HG03159 (cell line): ENCODE measurements at regions not wholly inside any gene's neighbourhood (a gene's known extent, or its start where the extent isn't known, plus 50 kb on each side); places are given as distances from the start of the nearest gene placed in this dataset.
"Not testable (repeated sequence)": the region's sequence is repeated elsewhere in the genome, so short reads cannot be mapped to it uniquely, and the experiment has no call there.

ENCODE experiments used
- ATAC-seq: cut with Tn5 transposase; IDR thresholded peaks from one replicate; pipeline ENCODE4 v1.9.1; 2021; ENCODE audit warnings: mild to moderate bottlenecking, moderate library complexity; ENCODE audit not compliant: unreplicated experiment

DNA sequence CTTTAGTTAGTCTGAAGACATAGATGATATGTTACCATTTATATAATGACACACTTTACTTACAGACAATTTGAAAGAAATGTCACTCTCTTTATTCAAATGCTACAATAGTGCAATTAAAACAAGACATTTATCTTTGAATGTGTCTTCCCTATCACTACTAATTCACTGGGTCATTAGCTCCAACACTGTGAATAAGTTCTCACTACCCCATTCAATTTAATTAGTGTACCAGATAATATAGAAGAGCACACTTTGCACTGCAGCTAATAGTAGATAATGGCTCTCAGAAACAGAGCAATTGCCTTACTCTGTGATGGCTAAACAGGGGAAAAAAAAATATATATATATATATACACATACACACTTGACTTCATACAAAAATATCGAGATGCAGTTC is 497.0 kb downstream of the DTWD2 start:
- ATAC-seq: no peak

- no peak for ATAC-seq
Measured at GRCh38 chr5:118486647-118487225, 501.6 kb downstream of the DTWD2 start.

DNA sequence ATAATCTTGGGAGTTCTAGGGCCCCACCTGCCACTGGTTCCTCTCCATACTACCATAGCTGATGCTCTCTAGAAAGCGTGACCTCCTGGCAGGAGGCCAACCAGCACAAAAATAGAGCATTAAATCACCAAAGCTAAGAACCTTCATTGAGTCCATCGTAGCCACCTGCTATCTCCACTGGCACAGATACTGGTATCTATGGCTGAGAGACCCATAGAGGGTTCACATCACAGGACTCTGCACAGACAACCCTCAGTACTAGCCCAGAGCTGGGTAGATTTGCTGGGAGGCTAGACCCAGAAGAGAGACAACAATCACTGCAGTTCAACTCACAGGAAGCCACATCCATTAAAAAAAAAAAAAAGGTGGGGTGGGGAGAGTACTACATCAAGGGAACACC is 509.1 kb downstream of the DTWD2 start:
- no peak for ATAC-seq

DNA sequence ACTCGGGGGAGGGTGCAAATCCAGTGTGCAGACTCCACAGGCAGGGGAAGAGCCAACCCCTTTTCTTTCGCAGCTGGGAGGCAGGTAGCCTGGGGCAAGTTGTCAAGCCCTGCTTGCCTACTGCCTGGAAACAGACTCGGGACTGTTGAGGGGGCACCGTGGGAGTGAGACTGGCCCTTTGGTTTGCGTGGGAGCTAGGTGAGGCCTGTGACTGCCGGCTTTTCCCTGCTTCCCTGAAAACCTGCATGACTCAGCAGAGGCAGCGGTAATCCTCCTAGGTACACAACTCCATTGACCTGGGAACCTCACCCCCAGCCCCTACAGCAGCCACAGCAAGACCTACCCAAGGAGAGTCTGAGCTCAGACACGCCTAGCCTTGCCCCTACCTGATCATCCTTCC is 509.5 kb downstream of the DTWD2 start:
- no peak for ATAC-seq

- ATAC-seq: no peak
Measured at GRCh38 chr5:118468085-118468484, 520.3 kb downstream of the DTWD2 start.

DNA sequence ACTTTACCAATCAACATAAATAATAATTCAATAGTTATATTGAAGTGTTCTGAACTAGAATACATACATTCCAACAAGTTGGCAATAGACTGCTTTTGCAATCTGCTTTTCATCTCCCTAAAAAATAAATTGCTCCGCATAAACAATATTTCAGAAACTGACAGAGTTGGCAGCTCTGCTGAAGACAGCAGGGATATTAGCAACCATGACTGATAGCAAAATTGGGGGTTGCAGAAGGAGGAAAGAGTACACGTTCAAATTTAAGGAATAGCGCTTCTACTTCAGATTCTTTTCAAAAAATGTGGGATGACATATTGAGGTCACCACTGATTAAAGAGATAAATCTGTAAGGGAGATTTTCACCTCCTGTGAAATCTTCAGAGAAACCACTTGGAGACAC is 521.2 kb downstream of the DTWD2 start:
- ATAC-seq: no peak

DNA sequence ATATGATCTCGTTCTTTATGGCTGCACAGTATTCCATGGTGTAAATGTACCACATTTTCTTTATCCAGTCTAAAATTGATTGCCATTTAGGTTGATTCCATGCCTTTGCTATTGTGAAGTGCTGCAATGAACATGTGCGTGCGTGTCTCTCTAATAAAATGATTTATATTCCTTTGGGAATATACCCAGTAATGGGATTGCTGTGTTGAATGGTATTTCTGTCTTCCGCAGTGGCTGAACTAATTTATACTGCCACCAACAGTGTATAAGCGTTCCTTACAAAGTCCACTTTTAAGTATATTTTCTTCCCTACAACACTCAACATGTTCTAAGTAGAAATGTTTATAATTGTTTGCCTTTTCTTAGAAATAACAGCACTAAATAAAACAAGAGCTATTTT is 521.9 kb downstream of the DTWD2 start:
- ATAC-seq: no peak

GRCh38 chr5:118462276-118462675 is 526.1 kb downstream of the DTWD2 start:
- not testable (repeated sequence) for ATAC-seq

DNA sequence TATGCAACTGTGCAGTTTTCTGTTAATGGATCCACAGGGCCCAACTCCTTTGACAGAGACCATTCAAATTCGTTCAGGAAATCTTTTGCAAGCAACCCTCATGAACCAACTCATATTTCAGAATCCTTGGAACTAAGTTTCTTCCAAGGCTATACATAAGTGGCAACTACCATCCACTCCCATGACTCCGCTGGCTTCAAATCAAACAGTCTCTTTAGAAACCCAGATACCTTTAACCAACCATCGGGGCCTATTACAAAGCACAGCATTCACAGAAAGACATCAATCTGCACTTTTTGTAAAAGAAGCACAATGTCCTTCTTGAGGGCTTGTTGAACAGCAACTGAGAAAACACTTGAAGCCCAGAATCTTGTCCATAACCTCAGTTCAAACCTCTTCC is 526.9 kb downstream of the DTWD2 start:
- no peak for ATAC-seq

DNA sequence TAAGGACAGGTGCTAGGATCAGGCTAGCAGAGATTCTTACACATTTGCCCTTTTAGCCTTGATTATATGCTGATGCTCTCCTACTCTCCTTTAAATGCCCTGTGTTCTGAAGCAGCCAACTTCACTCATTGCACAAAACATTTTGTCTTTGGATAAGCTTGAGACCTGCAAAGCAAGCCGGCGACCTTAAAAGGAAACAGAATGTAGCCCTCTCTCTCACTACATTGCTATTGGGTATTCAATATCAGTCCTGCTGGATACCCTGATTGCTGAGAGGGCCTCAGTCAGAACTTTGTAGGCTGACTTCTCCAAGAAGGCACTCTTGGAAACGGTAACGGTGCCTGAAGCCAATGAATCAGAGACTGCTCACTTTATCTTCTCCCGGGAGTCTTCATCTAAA is 528.9 kb downstream of the DTWD2 start:
- no peak for ATAC-seq

DNA sequence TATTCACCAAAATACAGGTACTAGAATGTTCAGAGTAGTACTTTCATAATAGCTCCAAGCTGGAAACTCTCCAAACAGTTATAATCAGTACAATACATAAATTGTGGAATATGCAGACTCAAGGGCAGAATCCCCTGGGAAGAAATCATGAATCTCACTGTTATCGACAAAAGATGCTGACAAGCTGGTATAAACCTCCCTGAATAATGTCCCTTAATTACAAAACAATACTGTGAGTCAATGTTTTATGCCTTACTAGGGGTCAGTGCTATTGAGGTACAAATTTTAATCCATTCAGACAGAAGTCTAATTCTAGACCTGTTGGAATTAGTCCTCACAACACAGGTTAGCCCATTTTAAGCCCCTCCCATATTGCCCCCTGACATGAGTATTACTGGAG is 532.3 kb downstream of the DTWD2 start:
- no peak for ATAC-seq

DNA sequence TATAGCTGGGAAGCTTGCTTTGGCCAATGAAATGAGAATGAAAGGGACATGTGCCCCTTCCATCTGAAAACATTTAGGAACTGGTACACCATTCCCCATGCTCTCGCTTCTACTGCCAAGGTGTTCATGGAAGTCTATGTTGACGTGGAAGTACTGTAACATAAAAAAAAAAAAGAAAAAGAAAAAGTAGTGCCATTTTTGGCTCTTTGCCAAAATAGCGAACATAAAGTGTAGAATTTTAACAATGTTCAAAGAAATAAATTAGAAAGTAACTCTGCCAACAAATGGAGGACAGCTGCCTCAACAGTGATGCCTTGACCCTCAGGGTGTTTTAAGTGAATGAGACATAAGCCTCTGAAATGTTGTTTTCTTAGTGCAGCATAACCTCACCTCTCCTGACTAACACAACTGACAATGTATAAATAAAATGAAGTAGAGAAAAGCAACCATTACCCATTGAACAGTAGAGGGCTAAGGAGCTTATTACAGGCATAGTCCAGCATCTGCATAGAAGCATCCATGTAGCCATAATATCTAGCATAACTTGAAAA is 536.6 kb downstream of the DTWD2 start:
- no peak for ATAC-seq

DNA sequence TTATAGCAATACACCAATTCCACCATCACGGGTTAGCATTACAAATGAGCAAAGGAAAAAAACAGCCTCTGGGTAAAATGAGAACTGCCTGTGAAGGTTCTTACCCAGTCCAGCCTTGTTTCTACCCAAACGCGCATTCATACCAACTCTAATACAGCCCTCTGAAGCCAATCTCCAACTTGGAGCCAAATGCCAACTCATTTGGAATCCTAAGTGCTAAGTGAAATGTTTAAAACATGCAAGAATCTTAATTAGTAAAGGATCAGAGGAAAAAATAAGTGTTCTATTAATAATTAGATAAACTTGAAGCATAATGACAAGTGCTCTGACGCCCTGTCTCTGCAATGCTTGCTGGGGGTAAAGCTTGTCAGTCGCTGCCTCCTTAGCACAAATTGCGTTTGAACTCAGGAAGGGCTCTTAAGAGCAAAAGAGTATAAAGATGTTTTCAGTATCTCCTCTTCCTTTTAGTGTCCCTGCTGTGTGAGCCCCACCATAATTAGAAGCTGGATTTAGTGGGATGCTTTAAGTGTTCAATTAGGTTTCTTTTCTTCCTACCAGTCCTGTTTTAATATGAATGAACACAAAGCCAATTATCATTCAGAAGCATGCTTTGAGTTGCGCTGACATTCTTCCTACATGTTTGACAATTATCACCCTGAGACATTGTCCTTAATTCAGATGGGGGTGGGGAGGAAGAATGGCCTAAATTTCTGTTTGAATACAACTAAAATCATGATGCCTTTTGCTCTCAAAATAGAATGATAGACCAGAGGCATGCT is 537.6 kb downstream of the DTWD2 start:
- no peak for ATAC-seq

GRCh38 chr5:118447350-118447749 is 541.0 kb downstream of the DTWD2 start:
- no peak for ATAC-seq

DNA sequence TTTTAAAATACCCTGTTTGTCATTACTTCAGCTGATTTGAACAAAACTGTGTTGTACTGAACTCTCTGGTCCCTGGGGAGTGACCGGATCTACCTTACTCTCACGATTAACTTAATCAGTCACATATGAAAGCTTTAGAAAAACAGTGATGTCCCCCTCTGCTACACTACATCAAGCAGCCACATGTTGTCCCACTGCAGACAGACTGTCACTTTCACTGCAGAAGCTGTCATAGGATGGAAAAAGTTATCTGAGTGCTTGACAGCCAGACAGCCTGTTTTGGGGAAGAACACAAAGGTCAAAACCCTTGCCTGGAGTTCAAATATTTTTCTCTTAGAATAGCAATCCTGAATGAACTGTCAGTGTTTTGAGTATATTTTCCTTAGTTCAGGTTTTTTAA is 546.4 kb downstream of the DTWD2 start:
- no peak for ATAC-seq

DNA sequence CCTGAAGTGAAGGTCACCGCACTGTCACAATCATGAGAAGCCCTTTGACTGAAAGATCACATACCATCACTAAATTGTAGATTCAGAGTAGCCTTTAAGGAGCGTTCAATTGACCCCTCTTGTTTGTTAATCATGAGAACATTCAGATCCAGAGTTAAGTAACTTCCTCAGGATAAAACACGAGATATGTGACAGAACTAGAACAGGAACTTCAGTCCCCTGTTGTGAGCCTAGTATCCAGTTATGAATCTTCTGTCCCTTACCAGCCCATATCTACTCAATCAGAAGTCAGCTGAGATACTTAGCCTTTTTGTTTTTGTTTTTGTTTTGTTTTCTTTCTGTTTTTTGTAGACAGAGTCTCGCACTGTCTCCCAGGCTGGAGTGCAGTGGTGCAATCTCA is 547.3 kb downstream of the DTWD2 start:
- ATAC-seq: no peak

DNA sequence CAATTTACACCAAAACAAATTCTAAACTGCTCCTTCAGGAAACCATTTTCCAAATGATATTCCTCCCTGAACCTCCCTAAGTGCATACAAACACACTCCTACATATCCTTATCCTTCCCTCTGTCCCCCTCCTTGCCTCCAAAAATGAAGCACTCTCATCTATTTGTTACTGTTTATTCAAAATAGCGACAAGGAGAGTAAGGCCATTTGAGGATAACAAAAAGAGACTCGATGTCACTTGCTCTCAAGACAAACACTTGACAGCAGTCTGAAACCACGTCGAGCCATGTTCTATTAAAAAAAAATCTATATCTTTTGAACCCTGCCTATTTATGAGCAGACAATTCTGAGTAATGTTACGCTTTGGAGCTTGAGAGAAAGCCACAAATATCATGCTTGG is 547.9 kb downstream of the DTWD2 start:
- no peak for ATAC-seq

- no peak for ATAC-seq
Measured at GRCh38 chr5:118439831-118440230, 548.5 kb downstream of the DTWD2 start.

DNA sequence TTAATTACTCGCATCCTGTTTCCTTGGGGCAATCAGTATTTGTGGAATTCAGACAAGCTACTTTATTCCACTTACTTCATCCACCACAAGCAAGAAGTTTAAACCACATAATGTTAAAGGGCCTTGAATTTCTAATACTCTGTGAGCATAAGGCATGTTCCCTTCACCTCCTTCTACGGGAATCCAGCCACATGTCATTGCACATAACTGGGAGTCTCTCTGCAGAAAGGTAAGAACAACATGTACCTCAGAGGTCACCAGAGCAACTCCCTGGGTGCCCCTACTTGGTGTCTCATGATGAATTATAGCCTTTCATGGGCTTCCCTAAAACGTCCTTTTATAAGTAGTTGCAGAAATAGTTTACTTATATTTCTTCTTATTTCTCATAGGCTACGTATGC is 553.2 kb downstream of the DTWD2 start:
- no peak for ATAC-seq

DNA sequence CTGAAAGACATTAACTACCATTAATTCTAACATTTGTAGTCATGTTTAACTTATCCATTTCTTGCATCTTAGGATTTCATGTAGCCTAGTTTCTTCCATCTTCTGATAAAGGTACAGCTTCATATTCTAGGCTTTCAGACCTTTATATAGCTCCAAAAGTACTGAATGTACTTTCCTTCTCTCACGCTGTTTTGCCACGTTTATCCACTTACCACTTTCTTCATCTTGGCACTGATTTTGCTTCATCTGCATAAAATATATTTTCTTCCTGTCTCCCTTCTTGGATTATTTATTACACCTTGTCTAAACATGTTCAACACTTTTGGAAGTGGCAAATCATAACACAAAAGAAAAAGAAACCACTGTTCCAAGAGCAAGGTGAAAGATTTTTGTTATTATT is 553.8 kb downstream of the DTWD2 start:
- ATAC-seq: no peak

- no peak for ATAC-seq
Measured at GRCh38 chr5:118430076-118430475, 558.3 kb downstream of the DTWD2 start.

DNA sequence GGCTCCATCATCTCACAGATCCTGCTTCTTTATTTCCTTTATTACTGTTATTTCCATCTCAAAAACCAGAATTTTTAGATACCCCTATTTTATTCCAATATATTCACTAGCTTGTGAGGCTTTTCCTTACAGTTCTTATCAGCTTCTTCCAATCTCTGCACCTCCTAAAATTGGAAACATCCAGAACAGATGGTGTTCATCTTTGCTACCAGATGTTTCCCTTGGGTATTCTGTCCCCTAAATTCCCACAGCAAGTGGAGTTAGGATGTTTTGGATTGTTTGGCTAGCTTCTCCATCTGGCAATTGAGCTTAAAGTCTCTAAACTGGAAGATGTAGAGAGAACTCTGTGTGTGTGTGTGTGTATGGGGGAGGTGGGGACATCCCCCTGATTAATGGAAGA is 580.4 kb downstream of the DTWD2 start:
- ATAC-seq: no peak

DNA sequence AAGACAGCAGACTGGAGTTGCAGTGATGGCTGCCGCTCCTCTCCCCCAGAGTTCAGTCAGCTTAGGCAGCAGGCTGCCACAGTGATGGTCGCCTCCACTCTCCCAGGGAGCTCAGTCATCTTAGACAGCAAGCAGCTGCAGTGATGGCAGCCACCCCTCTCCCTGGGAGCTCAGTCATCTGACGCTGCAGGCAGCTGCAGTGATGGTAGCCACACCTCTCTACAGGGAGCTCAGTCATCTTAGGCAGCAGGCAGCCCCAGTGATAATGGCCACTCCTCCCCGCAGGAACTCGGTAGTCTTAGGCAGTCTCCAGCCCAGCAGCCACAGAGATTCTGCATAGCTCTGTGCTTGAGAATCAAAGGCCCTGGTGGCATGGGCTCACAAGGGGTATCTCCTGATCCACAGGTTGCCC is 582.7 kb downstream of the DTWD2 start:
- no peak for ATAC-seq
